ENCODE measurements at regions not wholly inside any gene's neighbourhood (a gene's known extent, or its start where the extent isn't known, plus 50 kb on each side); places are given as distances from the start of the nearest gene placed in this dataset.

GRCh38 chr4:17273047-17273446 is 238.8 kb downstream of the QDPR start:
- Histone ChIP-seq H3K27me3 (no peaks in the 10 kb centered on the region), H3K4me3 (no peak overlapping the region), H3K4me1 (no peaks in the 10 kb centered on the region), H3K27ac (no peak overlapping the region), H3K36me3 (no peaks in the 10 kb centered on the region), H3K9me3 (no peaks in the 10 kb centered on the region)
- intact Hi-C loops (cut with DNase I; ENCODE audit: low total_unique reads): no loop called here
- TF ChIP-seq, protein P1, sequence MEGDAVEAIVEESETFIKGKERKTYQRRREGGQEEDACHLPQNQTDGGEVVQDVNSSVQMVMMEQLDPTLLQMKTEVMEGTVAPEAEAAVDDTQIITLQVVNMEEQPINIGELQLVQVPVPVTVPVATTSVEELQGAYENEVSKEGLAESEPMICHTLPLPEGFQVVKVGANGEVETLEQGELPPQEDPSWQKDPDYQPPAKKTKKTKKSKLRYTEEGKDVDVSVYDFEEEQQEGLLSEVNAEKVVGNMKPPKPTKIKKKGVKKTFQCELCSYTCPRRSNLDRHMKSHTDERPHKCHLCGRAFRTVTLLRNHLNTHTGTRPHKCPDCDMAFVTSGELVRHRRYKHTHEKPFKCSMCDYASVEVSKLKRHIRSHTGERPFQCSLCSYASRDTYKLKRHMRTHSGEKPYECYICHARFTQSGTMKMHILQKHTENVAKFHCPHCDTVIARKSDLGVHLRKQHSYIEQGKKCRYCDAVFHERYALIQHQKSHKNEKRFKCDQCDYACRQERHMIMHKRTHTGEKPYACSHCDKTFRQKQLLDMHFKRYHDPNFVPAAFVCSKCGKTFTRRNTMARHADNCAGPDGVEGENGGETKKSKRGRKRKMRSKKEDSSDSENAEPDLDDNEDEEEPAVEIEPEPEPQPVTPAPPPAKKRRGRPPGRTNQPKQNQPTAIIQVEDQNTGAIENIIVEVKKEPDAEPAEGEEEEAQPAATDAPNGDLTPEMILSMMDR (IDR thresholded peaks at IDR 0.05): no peak
- TF ChIP-seq POLR2A (IDR thresholded peaks at IDR 0.05): no peak
- no peak for DNase-seq

DNA sequence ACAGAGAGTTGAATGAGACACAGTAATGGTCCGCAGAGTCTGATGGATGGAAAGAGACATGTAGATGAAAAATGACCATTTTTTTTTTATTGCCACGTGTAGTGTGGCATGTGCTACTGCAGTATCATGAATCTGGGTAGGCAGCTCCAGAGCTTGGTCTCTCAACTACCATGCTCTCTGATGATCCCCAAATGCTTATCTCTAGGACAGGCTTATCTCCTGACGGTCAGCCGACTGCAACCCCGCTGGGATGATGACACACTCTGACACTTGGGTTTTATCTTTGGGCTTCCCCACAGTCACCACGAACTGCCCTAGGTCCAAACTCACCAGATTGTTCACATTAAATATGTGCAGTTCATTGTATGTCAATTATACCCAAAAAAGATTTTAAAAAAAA is 239.7 kb downstream of the QDPR start:
- intact Hi-C loops (cut with DNase I; ENCODE audit: low total_unique reads): no loop called here
- TF ChIP-seq, protein P1 (IDR thresholded peaks at IDR 0.05): no peak
- no peak for TF ChIP-seq POLR2A (IDR thresholded peaks at IDR 0.05)
- no peaks in the 10 kb centered on the region for H3K27me3 ChIP-seq
- H3K36me3 ChIP-seq: no peaks in the 10 kb centered on the region
- H3K4me3 ChIP-seq: no peak overlapping the region
- no peak for DNase-seq
- H3K9me3 ChIP-seq: no peaks in the 10 kb centered on the region
- H3K4me1 ChIP-seq: no peaks in the 10 kb centered on the region
- no peak overlapping the region for H3K27ac ChIP-seq

DNA sequence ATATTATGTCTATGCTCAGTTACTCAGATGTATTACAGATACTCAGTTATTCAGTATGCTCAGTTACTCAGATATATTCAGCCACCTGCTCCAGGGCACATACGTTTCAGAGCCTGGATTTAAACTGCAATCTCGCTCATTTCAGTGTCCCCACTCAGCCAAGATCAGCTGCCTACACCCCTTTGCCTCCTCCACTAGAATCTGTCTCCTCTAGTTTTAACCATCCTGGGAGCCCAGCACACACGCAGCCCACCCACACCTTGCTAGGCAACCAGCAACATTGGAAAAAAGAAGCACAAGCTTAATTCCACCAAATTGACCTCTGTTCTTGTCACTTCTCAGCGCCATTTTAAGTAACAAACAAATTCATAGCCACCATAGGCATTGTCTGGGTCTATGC is 246.2 kb downstream of the QDPR start:
- Histone ChIP-seq H3K36me3 (no peaks in the 10 kb centered on the region), H3K27ac (no peak overlapping the region), H3K4me3 (no peak overlapping the region), H3K9me3 (no peaks in the 10 kb centered on the region), H3K27me3 (no peaks in the 10 kb centered on the region), H3K4me1 (no peaks in the 10 kb centered on the region)
- TF ChIP-seq POLR2A (IDR thresholded peaks at IDR 0.05): no peak
- TF ChIP-seq, protein P1 (IDR thresholded peaks at IDR 0.05): no peak
- no peak for DNase-seq
- intact Hi-C loops (cut with DNase I; ENCODE audit: low total_unique reads): no loop called here

DNA sequence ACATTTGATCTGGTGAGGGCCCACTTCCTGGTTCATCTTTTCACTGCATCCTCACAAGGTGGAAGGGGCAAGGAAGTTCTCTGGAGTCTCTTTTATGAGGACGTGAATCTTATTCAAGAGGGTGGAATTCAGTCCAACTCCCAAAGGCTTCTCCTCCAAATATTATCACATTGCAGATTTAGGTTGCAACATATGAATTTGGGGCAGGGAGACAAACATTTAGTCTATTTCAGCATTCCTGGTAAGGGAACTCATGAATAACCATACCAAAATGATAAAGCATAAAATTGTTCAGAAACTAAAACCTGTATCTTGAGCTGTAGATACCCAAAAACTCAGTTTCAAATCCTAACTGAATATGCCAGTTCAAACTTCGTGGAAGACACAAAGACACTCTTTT is 246.8 kb downstream of the QDPR start:
- H3K9me3 ChIP-seq: no peaks in the 10 kb centered on the region
- H3K36me3 ChIP-seq: no peaks in the 10 kb centered on the region
- H3K27ac ChIP-seq: no peak overlapping the region
- TF ChIP-seq POLR2A (IDR thresholded peaks at IDR 0.05): no peak
- TF ChIP-seq, protein P1 (IDR thresholded peaks at IDR 0.05): no peak
- intact Hi-C loops (cut with DNase I; ENCODE audit: low total_unique reads): no loop called here
- no peaks in the 10 kb centered on the region for H3K4me1 ChIP-seq
- no peaks in the 10 kb centered on the region for H3K27me3 ChIP-seq
- H3K4me3 ChIP-seq: no peak overlapping the region
- no peak for DNase-seq

DNA sequence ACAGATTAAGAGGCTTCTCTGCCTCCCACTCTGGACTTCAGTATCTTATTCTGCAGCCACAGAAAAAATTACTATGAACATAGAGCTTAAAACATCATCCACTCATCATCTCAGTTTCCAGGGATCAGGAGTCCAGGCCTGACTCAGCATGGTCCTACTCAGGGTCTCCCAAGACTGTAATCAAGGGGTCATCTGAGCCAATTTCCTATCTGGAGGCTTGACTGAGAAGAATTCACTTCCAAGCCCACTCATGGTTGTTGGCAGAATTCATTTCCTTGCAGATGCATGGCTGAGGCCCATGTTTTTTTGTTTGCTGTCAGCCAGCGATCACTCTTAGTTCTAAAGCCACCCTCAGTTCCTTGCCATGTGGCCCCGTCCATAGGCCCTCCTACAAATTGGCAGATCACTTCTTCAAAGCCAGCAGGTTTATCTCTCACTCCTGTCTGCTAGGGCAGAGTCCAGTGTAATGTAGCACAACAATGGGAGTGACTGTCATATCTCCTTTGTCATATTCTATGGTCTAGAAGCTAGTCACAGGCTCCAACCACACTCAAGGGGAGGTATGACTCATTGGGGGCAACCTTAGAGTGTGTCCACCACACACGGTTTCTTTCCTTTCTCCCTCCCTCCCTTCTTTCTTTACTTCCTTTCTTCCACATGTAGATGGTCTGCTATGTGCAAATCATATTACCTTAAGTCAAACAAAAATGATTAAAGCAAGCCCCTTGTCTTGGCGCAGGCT is 251.6 kb downstream of the QDPR start:
- Histone ChIP-seq H3K27me3 (no peaks in the 10 kb centered on the region), H3K36me3 (no peaks in the 10 kb centered on the region), H3K4me3 (no peak overlapping the region), H3K9me3 (no peaks in the 10 kb centered on the region), H3K4me1 (no peaks in the 10 kb centered on the region), H3K27ac (no peak overlapping the region)
- TF ChIP-seq, protein P1 (IDR thresholded peaks at IDR 0.05): no peak
- no peak for TF ChIP-seq POLR2A (IDR thresholded peaks at IDR 0.05)
- DNase-seq: no peak
- intact Hi-C loops (cut with DNase I; ENCODE audit: low total_unique reads): no loop called here
